Epithelial cell of proximal tubule (primary cell): ENCODE measurements at regions not wholly inside any gene's neighbourhood (a gene's known extent, or its start where the extent isn't known, plus 50 kb on each side); places are given as distances from the start of the nearest gene placed in this dataset.

ENCODE experiments used
- DNase-seq: peaks from one replicate; pipeline ENCODE4 v3.0.0-alpha.2; 2011; ENCODE audit warnings: low read depth
- H3K4me3 ChIP-seq: 2 replicates; pipeline ENCODE4 v1.5.1; 2011; ENCODE audit warnings: low read depth, mild to moderate bottlenecking, low read length
- CTCF ChIP-seq: conservative IDR thresholded peaks from 2 replicates; pipeline ENCODE4 v1.5.1; 2012; ENCODE audit warnings: low read depth, mild to moderate bottlenecking, low read length

DNA sequence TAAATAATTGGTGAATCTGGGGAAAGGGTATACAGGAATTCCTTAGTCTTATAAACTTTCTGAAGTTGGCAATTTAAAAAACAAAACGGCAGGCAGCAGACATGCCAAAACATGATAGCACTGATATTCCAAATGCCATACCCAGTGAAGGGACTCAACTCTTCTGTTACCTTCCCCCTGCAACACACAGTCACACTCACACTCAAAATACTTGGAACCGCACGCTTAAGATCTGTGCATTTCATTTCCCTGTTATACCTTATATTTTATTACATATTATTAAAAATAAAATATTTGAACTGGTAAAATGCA, 123.4 kb downstream of the ZFP36L2 start:
- DNase-seq = no peak
- TF ChIP-seq CTCF = no peak
- no peak overlapping the region for H3K4me3 ChIP-seq

DNA sequence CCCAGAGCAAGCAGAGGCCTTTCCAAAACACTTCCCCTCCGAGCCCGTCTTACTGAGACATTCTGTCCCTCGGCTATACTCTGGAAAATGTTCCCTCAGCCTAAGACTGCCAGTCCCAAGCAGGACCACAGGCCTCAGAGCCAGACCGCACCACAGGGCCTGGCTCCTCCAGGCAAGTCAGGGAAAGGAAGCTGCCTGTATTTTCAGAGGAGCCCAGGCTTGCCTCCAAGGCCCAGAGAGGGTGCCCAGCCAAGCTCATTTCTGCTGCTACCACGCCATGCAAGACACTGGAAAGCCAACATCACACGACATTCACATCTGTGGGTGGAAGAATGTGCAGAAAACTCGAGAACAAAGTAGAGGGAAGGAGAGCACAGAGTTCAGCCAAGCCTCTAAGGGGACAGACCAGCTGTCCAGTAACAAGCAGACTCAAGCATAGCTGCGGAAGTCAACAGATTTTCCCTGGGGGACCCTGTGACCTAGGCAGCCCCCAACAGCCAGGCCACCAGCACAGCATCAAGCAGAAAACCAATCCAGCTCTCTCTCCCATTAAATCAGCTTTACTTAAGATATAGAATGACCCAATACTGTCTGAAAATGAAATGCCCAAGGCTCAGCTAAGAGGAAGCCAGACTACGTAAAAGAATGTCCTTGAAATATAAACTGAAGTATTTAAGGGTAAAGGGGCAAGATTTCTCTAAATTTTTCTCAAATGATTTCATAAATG, 123.9 kb downstream of the ZFP36L2 start:
- no peak for DNase-seq

DNA sequence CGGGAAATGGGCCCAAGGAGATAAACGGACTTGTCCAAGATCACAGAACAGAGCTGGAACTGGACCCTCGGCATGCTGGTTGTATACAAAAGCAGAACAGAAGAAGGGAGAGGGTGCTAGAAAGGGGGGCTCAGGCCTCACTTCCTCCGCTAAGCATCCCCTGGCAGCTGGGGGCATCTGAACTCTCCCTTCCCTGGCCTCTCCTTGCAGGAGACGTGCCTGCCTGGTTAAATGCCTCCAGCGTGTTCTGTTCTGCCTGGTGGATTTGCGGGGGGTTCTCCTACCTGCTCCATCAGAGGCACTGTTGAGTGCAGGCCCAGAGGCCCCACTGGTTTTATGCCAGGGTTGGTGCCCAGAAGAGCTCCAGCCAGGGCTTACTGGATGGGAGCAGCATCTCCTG, 124.7 kb downstream of the ZFP36L2 start:
- TF ChIP-seq CTCF = no peak
- DNase-seq = no peak
- H3K4me3 ChIP-seq = no peak overlapping the region

More for the DNA sequence above, 123.9 kb downstream of the ZFP36L2 start:
- no peak for TF ChIP-seq CTCF
- H3K4me3 ChIP-seq = no peak overlapping the region

DNA sequence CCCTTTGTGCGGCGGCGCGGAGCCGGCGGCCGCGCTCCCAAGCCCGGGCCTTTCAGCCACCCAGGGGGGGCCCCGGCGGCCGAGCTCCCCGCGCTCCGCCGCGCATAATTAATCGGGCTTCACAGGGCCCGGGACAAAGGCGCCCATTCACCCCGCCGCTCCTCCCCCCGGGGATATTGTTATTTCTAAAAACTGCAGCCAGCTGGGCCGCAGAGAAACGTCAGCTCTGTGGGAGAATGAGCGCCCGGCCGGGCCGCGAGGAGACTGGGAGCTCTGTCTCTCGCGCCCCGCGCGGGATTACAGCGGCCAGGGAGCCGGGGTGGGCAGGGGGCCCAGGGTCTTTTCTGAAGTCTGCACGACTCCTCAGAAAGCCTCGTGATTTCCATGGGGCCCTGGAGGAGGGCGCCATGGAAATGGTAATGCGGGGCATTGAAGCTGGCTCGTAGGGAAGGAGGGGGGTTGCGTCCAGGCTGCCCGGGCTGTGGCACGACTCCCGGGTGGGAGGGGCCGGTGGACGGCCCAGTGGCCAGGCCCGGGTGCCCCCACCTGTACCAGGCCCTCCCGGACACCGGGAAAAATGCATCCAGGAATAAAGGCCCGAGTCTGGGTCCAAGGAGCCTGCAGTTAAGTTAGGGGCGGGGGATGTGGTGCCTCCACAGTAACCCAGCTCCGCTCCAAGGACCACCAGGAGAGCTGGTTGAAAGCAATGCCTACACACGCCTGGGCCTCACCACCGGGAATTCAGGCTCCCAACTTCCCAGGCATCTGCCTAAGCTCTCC, 125.3 kb downstream of the ZFP36L2 start:
- no peak for DNase-seq
- H3K4me3 ChIP-seq = peak overlapping the region; percentile 61
- no peak for TF ChIP-seq CTCF

DNA sequence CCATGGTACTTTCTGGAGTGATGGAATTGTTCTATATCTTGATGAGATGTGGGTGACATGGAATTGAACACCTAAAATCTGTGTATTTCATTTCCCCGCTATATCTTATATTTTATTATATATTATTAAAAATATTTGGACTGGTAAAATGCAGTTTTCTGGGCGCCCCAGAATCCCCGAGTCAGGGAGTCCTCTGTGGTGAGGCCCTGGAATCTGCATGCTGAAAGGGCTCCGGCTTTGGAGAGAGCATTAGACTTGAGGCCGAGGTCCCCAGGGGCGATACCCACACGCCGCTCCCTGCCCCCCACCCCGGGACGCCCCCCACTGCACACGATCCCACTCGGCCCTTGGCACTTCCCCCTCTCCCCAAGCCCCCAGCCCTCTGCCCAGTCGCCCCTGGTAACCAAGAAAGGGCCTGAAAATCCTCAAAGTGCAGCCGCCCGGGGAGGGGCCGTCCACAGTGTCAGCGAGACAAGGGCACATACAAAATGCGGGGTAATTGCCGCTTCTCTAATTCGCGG, 126.0 kb downstream of the ZFP36L2 start:
- H3K4me3 ChIP-seq = peak overlapping the region; percentile 61
- TF ChIP-seq CTCF = no peak
- no peak for DNase-seq

DNA sequence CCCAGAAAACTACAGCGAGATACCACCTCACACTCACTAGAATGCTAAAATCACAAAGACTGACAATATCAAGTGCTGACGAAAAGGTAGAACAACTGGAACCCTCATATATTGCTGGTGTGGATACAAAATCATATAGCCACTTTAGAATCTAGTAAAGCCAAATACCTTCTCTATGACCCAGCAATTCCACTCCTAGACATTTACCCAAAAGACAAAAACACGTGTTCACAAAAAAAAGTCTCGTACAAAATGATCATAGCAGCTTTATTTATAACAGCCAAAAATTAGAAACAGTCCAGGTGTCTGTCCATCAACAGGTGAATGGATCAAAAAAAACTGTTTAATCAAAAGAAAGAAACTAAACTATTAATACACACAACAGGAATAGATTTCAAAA, 126.6 kb downstream of the ZFP36L2 start:
- DNase-seq = no peak
- H3K4me3 ChIP-seq = no peak overlapping the region
- no peak for TF ChIP-seq CTCF
